Stimulated activated CD4-positive, alpha-beta T cell treated with anti-CD3 and anti-CD28 coated beads, TNF-alpha, amount 100 ng/mL, for 1 hour (primary cell): ENCODE measurements at regions not wholly inside any gene's neighbourhood (a gene's known extent, or its start where the extent isn't known, plus 50 kb on each side); places are given as distances from the start of the nearest gene placed in this dataset.
"Not testable (repeated sequence)": the region's sequence is repeated elsewhere in the genome, so short reads cannot be mapped to it uniquely, and the experiment has no call there.

Source experiments
- DNase-seq, 3 donors: peaks; one replicate each; pipeline ENCODE4 v3.0.0-alpha.2; 2020; ENCODE audit warnings: low read depth in 3 of 3, low spot score in 1 of 3

GRCh38 chr4:149983931-149984330, 94.3 kb upstream of the DCLK2 start:
- DNase-seq = no peak

GRCh38 chr4:149985981-149986380, 92.3 kb upstream of the DCLK2 start:
- DNase-seq = no peak

- no peak for DNase-seq
Observed at GRCh38 chr4:149986917-149987316, 91.3 kb upstream of the DCLK2 start.

GRCh38 chr4:149987330-149988086, 90.7 kb upstream of the DCLK2 start:
- no peak for DNase-seq

- DNase-seq = no peak
Observed at GRCh38 chr4:149988087-149988410, 90.2 kb upstream of the DCLK2 start.

- no peak for DNase-seq
Observed at GRCh38 chr4:149993030-149993429, 85.2 kb upstream of the DCLK2 start.

- DNase-seq = no peak
Observed at GRCh38 chr4:149995134-149995756, 83.0 kb upstream of the DCLK2 start.

GRCh38 chr4:149997881-149998421, 80.3 kb upstream of the DCLK2 start:
- DNase-seq = no peak

- DNase-seq = no peak
Observed at GRCh38 chr4:149999485-150000074, 78.7 kb upstream of the DCLK2 start.

- no peak for DNase-seq
Observed at GRCh38 chr4:150001815-150002214, 76.4 kb upstream of the DCLK2 start.

- no peak for DNase-seq
Observed at GRCh38 chr4:150002561-150002960, 75.7 kb upstream of the DCLK2 start.

GRCh38 chr4:150004481-150004880, 73.8 kb upstream of the DCLK2 start:
- no peak for DNase-seq

- DNase-seq = no peak
Observed at GRCh38 chr4:150005537-150005936, 72.7 kb upstream of the DCLK2 start.

- no peak for DNase-seq
Observed at GRCh38 chr4:150006197-150006596, 72.0 kb upstream of the DCLK2 start.

- DNase-seq = no peak
Observed at GRCh38 chr4:150007512-150007911, 70.7 kb upstream of the DCLK2 start.

- DNase-seq = no peak
Observed at GRCh38 chr4:150008546-150008945, 69.7 kb upstream of the DCLK2 start.

- DNase-seq = no peak
Observed at GRCh38 chr4:150009533-150009932, 68.7 kb upstream of the DCLK2 start.

- no peak for DNase-seq
Observed at GRCh38 chr4:150010525-150011126, 67.6 kb upstream of the DCLK2 start.

- DNase-seq = no peak
Observed at GRCh38 chr4:150012851-150013360, 65.3 kb upstream of the DCLK2 start.

- not testable (repeated sequence) for DNase-seq
Observed at GRCh38 chr4:150015910-150016309, 62.3 kb upstream of the DCLK2 start.

- DNase-seq = not testable (repeated sequence)
Observed at GRCh38 chr4:150016621-150017020, 61.6 kb upstream of the DCLK2 start.

GRCh38 chr4:150018257-150018656, 60.0 kb upstream of the DCLK2 start:
- DNase-seq = no peak
